ENCODE measurements at regions not wholly inside any gene's neighbourhood (a gene's known extent, or its start where the extent isn't known, plus 50 kb on each side); places are given as distances from the start of the nearest gene placed in this dataset.

DNA sequence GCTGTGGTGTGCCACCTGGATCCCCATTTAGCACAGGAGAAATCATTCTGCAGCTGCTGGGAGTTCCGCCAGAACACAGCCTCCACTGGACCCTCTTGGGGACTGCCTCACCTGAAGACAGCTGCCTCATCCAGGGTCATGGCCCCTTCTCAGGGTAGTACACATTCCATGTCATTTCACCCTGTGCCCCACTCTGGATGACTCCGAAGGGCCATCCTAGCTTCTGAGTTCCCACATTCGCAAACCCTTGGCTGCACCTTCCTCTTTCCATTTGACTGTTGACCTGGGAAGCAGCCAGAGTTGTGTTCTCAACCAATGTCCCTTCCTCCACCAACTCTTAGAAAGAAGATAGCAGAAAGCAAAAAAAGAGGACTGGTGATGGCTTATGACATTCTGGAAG, 125.6 kb upstream of the TBX20 start:
- no peak for DNase-seq (ENCODE audit: low read depth, low spot score)
- Histone ChIP-seq H3K27me3 (ENCODE audit: control insufficient read depth, insufficient read depth, low read length) (no peaks in the 10 kb centered on the region), H3K9me3 (ENCODE audit: control insufficient read depth, insufficient read depth, low read length) (no peaks in the 10 kb centered on the region; the same call in none of the 2 replicates), H3K4me3 (ENCODE audit: low read depth, low read length) (no peak overlapping the region), H3K27ac (ENCODE audit: low read depth, low read length) (no peak overlapping the region)
- TF ChIP-seq CTCF (IDR thresholded peaks at IDR 0.05; ENCODE audit: low read depth, low read length) = no peak
- CTCF ChIA-PET = no interaction called here
- POLR2A ChIA-PET = no interaction called here

GRCh38 chr7:35375516-35375915, 121.6 kb upstream of the TBX20 start:
- no peak overlapping the region for H3K4me3 ChIP-seq (ENCODE audit: low read depth, low read length)
- ChIA-PET CTCF (no interaction called here), POLR2A (no interaction called here)
- no peaks in the 10 kb centered on the region; the same call in none of the 2 replicates for H3K9me3 ChIP-seq (ENCODE audit: control insufficient read depth, insufficient read depth, low read length)
- no peaks in the 10 kb centered on the region for H3K27me3 ChIP-seq (ENCODE audit: control insufficient read depth, insufficient read depth, low read length)
- H3K27ac ChIP-seq (ENCODE audit: low read depth, low read length) = no peak overlapping the region
- no peak for TF ChIP-seq CTCF (IDR thresholded peaks at IDR 0.05; ENCODE audit: low read depth, low read length)
- no peak for DNase-seq (ENCODE audit: low read depth, low spot score)

- no peak for TF ChIP-seq CTCF (IDR thresholded peaks at IDR 0.05; ENCODE audit: low read depth, low read length)
- ChIA-PET POLR2A (no interaction called here), CTCF (no interaction called here)
- no peak for DNase-seq (ENCODE audit: low read depth, low spot score)
- Histone ChIP-seq H3K27me3 (ENCODE audit: control insufficient read depth, insufficient read depth, low read length) (no peaks in the 10 kb centered on the region), H3K4me3 (ENCODE audit: low read depth, low read length) (no peak overlapping the region), H3K27ac (ENCODE audit: low read depth, low read length) (no peak overlapping the region), H3K9me3 (ENCODE audit: control insufficient read depth, insufficient read depth, low read length) (no peaks in the 10 kb centered on the region; the same call in none of the 2 replicates)
Measured at GRCh38 chr7:35374858-35375257, 121.0 kb upstream of the TBX20 start.

- TF ChIP-seq CTCF (IDR thresholded peaks at IDR 0.05; ENCODE audit: low read depth, low read length) = no peak
- no peak overlapping the region for H3K4me3 ChIP-seq (ENCODE audit: low read depth, low read length)
- H3K27ac ChIP-seq (ENCODE audit: low read depth, low read length) = no peak overlapping the region
- POLR2A ChIA-PET = no interaction called here
- no peak for DNase-seq (ENCODE audit: low read depth, low spot score)
- H3K27me3 ChIP-seq (ENCODE audit: control insufficient read depth, insufficient read depth, low read length) = no peaks in the 10 kb centered on the region
- H3K9me3 ChIP-seq (ENCODE audit: control insufficient read depth, insufficient read depth, low read length) = no peaks in the 10 kb centered on the region
- CTCF ChIA-PET = interaction anchor here (0.6 kb wide), 1 partner anchor 124 kb away, joined by 6 read pairs; no protein-coding TSS in a partner anchor
Measured at GRCh38 chr7:35371221-35371620, 117.3 kb upstream of the TBX20 start.

DNA sequence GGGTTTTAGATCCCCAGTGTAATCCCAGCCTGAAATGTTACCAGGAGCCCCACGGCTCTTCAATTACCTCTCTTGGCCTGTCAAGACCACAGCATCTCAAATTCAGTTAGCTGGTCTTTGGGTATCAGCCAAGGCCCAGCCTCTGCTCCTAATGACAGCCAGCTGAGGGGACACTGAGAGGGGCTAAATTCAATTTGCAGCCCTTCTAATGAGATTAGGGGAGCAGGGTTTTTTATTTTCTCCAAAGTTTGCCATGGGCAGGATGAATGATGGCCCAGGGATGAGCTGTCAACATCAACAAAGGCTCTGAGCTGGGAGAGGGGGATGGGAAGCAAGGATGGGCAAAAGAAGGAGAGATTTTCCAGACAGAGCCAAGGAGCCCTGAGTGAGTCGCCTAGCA, 116.8 kb upstream of the TBX20 start:
- ChIA-PET CTCF (interaction anchor here (0.6 kb wide), 1 partner anchor 123 kb away, joined by 6 read pairs; no protein-coding TSS in a partner anchor), POLR2A (no interaction called here)
- Histone ChIP-seq H3K27me3 (ENCODE audit: control insufficient read depth, insufficient read depth, low read length) (no peaks in the 10 kb centered on the region), H3K9me3 (ENCODE audit: control insufficient read depth, insufficient read depth, low read length) (no peaks in the 10 kb centered on the region), H3K27ac (ENCODE audit: low read depth, low read length) (no peak overlapping the region), H3K4me3 (ENCODE audit: low read depth, low read length) (no peak overlapping the region)
- no peak for TF ChIP-seq CTCF (IDR thresholded peaks at IDR 0.05; ENCODE audit: low read depth, low read length)
- DNase-seq (ENCODE audit: low read depth, low spot score) = no peak

All from AG04450 (cell line).